ENCODE measurements at regions not wholly inside any gene's neighbourhood (a gene's known extent, or its start where the extent isn't known, plus 50 kb on each side); places are given as distances from the start of the nearest gene placed in this dataset.

GRCh38 chr9:108468364-108468763 is 387.4 kb downstream of the ACTL7B start:
- DNase-seq (ENCODE audit: low read depth) = peak; percentile 53
- TF ChIP-seq POLR2A (IDR thresholded peaks at IDR 0.05; ENCODE audit: extremely low read depth, insufficient read length) (no peak), CTCF (IDR thresholded peaks at IDR 0.05; ENCODE audit: low read depth, low read length) (peak; percentile 50)
- no peak overlapping the region for H3K4me3 ChIP-seq (ENCODE audit: low read depth, low read length)

- TF ChIP-seq, protein P1, sequence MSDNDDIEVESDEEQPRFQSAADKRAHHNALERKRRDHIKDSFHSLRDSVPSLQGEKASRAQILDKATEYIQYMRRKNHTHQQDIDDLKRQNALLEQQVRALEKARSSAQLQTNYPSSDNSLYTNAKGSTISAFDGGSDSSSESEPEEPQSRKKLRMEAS (IDR thresholded peaks at IDR 0.05; ENCODE audit: low read depth, low read length) = no peak
- TF ChIP-seq CTCF (IDR thresholded peaks at IDR 0.05; ENCODE audit: low read depth, low read length) (no peak), POLR2A (IDR thresholded peaks at IDR 0.05; ENCODE audit: extremely low read depth, insufficient read length) (no peak), MYC (IDR thresholded peaks at IDR 0.05; ENCODE audit: low read depth, low read length) (no peak)
- H3K4me3 ChIP-seq (ENCODE audit: low read depth, low read length) = no peak overlapping the region
- no peak for DNase-seq (ENCODE audit: low read depth)
These were observed 388.0 kb downstream of the ACTL7B start for GRCh38 chr9:108467653-108468324.

DNA sequence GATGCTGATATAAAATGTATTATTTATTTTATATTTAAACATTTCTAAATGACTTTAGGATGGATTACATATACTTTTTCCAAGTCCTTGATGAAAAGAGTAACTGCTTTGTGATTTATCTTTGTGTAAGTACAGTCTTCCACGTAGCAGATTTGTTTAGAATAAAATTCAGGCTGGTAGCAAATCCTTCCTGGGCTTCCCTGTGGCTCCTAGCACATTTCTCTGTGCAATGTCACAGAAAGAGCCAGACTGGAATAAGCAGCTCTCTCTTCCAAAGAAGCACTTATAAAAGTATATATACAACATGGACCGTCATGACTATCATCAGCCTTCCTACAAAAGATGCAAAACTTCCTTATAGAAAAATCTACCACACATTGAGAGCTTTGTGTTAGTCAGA is 388.6 kb downstream of the ACTL7B start:
- H3K4me3 ChIP-seq (ENCODE audit: low read depth, low read length) = no peak overlapping the region
- no peak for DNase-seq (ENCODE audit: low read depth)
- TF ChIP-seq MYC (IDR thresholded peaks at IDR 0.05; ENCODE audit: low read depth, low read length) = no peak
- TF ChIP-seq CTCF (IDR thresholded peaks at IDR 0.05; ENCODE audit: low read depth, low read length) = no peak
- no peak for TF ChIP-seq POLR2A (IDR thresholded peaks at IDR 0.05; ENCODE audit: extremely low read depth, insufficient read length)
- TF ChIP-seq, protein P1 (IDR thresholded peaks at IDR 0.05; ENCODE audit: low read depth, low read length) = no peak

GRCh38 chr9:108466304-108466703 is 389.5 kb downstream of the ACTL7B start:
- TF ChIP-seq CTCF (IDR thresholded peaks at IDR 0.05; ENCODE audit: low read depth, low read length) (no peak), POLR2A (IDR thresholded peaks at IDR 0.05; ENCODE audit: extremely low read depth, insufficient read length) (no peak), MYC (IDR thresholded peaks at IDR 0.05; ENCODE audit: low read depth, low read length) (no peak)
- TF ChIP-seq, protein P1 (IDR thresholded peaks at IDR 0.05; ENCODE audit: low read depth, low read length) = no peak
- DNase-seq (ENCODE audit: low read depth) = no peak
- H3K4me3 ChIP-seq (ENCODE audit: low read depth, low read length) = no peak overlapping the region

GRCh38 chr9:108463932-108464606 is 391.7 kb downstream of the ACTL7B start:
- H3K4me3 ChIP-seq (ENCODE audit: low read depth, low read length) = no peak overlapping the region
- no peak for DNase-seq (ENCODE audit: low read depth)
- TF ChIP-seq POLR2A (IDR thresholded peaks at IDR 0.05; ENCODE audit: extremely low read depth, insufficient read length) = no peak
- TF ChIP-seq, protein P1 (IDR thresholded peaks at IDR 0.05; ENCODE audit: low read depth, low read length) = no peak
- no peak for TF ChIP-seq MYC (IDR thresholded peaks at IDR 0.05; ENCODE audit: low read depth, low read length)
- TF ChIP-seq CTCF (IDR thresholded peaks at IDR 0.05; ENCODE audit: low read depth, low read length) = no peak
